K562 (cell line): ENCODE measurements at regions not wholly inside any gene's neighbourhood (a gene's known extent, or its start where the extent isn't known, plus 50 kb on each side); places are given as distances from the start of the nearest gene placed in this dataset.

Source experiments
- FOXK1 ChIP-seq: sonication (generic); formaldehyde crosslinking; IDR thresholded peaks from 2 replicates; pipeline ENCODE4 v1.8.0; 2022; ENCODE audit warnings: missing genetic modification reagents, mild to moderate bottlenecking, borderline replicate concordance
- GTF2F1 ChIP-seq: IDR thresholded peaks from 2 replicates; pipeline ENCODE4 v1.6.1; 2011; ENCODE audit warnings: low read depth, low read length, improper control_type of control experiment
- HDAC6 ChIP-seq: IDR thresholded peaks from 2 replicates; pipeline ENCODE4 v1.6.1; 2012; ENCODE audit warnings: low read depth, mild to moderate bottlenecking, control low read depth, inconsistent platforms, low read length, moderate library complexity
- JUND ChIP-seq, 2 experiments: IDR thresholded peaks; 2 replicates in 1 of 2; 3 replicates in 1 of 2; pipeline ENCODE4 v1.6.1; 2011; ENCODE audit warnings: borderline replicate concordance in 2 of 2, low read depth in 2 of 2, low read length in 2 of 2, improper control_type of control experiment in 1 of 2, missing biosample characterization in 1 of 2, missing genetic modification characterization in 1 of 2, missing genetic modification reagents in 1 of 2
- MYC ChIP-seq, 2 experiments: fragments of 250-450 bp in 1 of 2; sonication (Bioruptor Pico) in 1 of 2; IDR thresholded peaks; 2 replicates each; pipeline versions ENCODE4 v1.5.1 to v1.6.1; 2012 to 2021; ENCODE audit warnings: low read depth in 2 of 2, borderline replicate concordance in 1 of 2, improper control_type of control experiment in 1 of 2, low read length in 1 of 2, mild to moderate bottlenecking in 1 of 2, moderate library complexity in 1 of 2
- POLR2A ChIP-seq: fragments of 450-650 bp; conservative IDR thresholded peaks from 2 replicates; pipeline ENCODE4 v1.6.1; 2016
- POLR2AphosphoS5 ChIP-seq: IDR thresholded peaks from 2 replicates; pipeline ENCODE4 v1.6.1; 2011; ENCODE audit warnings: mild to moderate bottlenecking, low read depth, low read length, moderate library complexity; ENCODE audit not compliant: control insufficient read depth, insufficient read depth
- STAG1 ChIP-seq: sonication (generic); formaldehyde crosslinking; IDR thresholded peaks from 2 replicates; pipeline ENCODE4 v1.5.0; 2020; ENCODE audit warnings: missing genetic modification reagents, borderline replicate concordance
- ZBTB1 ChIP-seq: sonication (generic); formaldehyde crosslinking; IDR thresholded peaks from 2 replicates; pipeline ENCODE4 v1.8.1; 2023; ENCODE audit warnings: missing genetic modification reagents, low read depth, mild to moderate bottlenecking, borderline replicate concordance
- ZC3H8 ChIP-seq: fragments of 450-650 bp; IDR thresholded peaks from 2 replicates; pipeline ENCODE4 v1.6.1; 2017
- ZNF561 ChIP-seq: fragments of 450-650 bp; formaldehyde crosslinking; conservative IDR thresholded peaks from 2 replicates; pipeline ENCODE4 v1.4.0; 2020; ENCODE audit warnings: mild to moderate bottlenecking, moderate library complexity
- TF ChIP-seq, protein P1 (sequence below), 2 experiments: fragments of 450-650 bp in 1 of 2; sonication (generic) in 1 of 2; formaldehyde crosslinking in 1 of 2; IDR thresholded peaks in 1 of 2; conservative IDR thresholded peaks in 1 of 2; 2 replicates each; pipeline versions ENCODE4 v1.6.1 to v1.8.1; 2016 to 2023; ENCODE audit warnings: mild to moderate bottlenecking in 2 of 2, moderate library complexity in 2 of 2, inconsistent platforms in 1 of 2, missing genetic modification reagents in 1 of 2
- TF ChIP-seq, protein P2 (sequence below), 3 experiments: IDR thresholded peaks in 2 of 3; conservative IDR thresholded peaks in 1 of 3; 2 replicates each; pipeline ENCODE4 v1.5.1; 2011 to 2012; ENCODE audit warnings: low read length in 3 of 3, mild to moderate bottlenecking in 3 of 3, control low read depth in 2 of 3, improper control_type of control experiment in 1 of 3, inconsistent platforms in 1 of 3, low read depth in 1 of 3, mixed read lengths in 1 of 3, moderate library complexity in 1 of 3; ENCODE audit not compliant: insufficient read depth in 2 of 3

- TF ChIP-seq ZBTB1 (CRISPR knock-in tag), result no peak
- no peak for TF ChIP-seq JUND (IDR thresholded peaks at IDR 0.05; ENCODE audit: borderline replicate concordance, low read depth, low read length)
- no peak for TF ChIP-seq JUND (tag; IDR thresholded peaks at IDR 0.05; ENCODE audit: borderline replicate concordance, low read depth, low read length)
- no peak for TF ChIP-seq MYC (IDR thresholded peaks at IDR 0.05; ENCODE audit: low read depth, low read length)
- TF ChIP-seq MYC (CRISPR knock-in tag; IDR thresholded peaks at IDR 0.05; ENCODE audit: borderline replicate concordance, low read depth), result no peak
- TF ChIP-seq, protein P1, sequence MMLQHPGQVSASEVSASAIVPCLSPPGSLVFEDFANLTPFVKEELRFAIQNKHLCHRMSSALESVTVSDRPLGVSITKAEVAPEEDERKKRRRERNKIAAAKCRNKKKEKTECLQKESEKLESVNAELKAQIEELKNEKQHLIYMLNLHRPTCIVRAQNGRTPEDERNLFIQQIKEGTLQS (IDR thresholded peaks at IDR 0.05), result no peak
- TF ChIP-seq, protein P1 (CRISPR knock-in tag; conservative IDR thresholded peaks at IDR 0.05), result no peak
- TF ChIP-seq, protein P2, sequence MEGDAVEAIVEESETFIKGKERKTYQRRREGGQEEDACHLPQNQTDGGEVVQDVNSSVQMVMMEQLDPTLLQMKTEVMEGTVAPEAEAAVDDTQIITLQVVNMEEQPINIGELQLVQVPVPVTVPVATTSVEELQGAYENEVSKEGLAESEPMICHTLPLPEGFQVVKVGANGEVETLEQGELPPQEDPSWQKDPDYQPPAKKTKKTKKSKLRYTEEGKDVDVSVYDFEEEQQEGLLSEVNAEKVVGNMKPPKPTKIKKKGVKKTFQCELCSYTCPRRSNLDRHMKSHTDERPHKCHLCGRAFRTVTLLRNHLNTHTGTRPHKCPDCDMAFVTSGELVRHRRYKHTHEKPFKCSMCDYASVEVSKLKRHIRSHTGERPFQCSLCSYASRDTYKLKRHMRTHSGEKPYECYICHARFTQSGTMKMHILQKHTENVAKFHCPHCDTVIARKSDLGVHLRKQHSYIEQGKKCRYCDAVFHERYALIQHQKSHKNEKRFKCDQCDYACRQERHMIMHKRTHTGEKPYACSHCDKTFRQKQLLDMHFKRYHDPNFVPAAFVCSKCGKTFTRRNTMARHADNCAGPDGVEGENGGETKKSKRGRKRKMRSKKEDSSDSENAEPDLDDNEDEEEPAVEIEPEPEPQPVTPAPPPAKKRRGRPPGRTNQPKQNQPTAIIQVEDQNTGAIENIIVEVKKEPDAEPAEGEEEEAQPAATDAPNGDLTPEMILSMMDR (IDR thresholded peaks at IDR 0.05 in 2 of 3, conservative IDR thresholded peaks at IDR 0.05 in 1 of 3; ENCODE audit: insufficient read depth in 2 of 3, low read depth in 1 of 3, low read length in 3 of 3), result no peak
- TF ChIP-seq STAG1, result no peak
- TF ChIP-seq FOXK1 (CRISPR knock-in tag), result no peak
- no peak for TF ChIP-seq GTF2F1
- TF ChIP-seq HDAC6, result no peak
- no peak for TF ChIP-seq POLR2AphosphoS5
- no peak for TF ChIP-seq ZNF561
- no peak for TF ChIP-seq ZC3H8
- TF ChIP-seq POLR2A, result no peak
These were observed 97.2 kb upstream of the PRR23E start for GRCh38 chr3:127095774-127096173.
